COLO668 (cell line): ENCODE measurements at regions not wholly inside any gene's neighbourhood (a gene's known extent, or its start where the extent isn't known, plus 50 kb on each side); places are given as distances from the start of the nearest gene placed in this dataset.
"Not testable (repeated sequence)": the region's sequence is repeated elsewhere in the genome, so short reads cannot be mapped to it uniquely, and the experiment has no call there.

Experiments
- DNase-seq: peaks from one replicate; lab custom pipeline; 2025; ENCODE audit not compliant: unreplicated experiment; lab: John Stamatoyannopoulos, UW

DNA sequence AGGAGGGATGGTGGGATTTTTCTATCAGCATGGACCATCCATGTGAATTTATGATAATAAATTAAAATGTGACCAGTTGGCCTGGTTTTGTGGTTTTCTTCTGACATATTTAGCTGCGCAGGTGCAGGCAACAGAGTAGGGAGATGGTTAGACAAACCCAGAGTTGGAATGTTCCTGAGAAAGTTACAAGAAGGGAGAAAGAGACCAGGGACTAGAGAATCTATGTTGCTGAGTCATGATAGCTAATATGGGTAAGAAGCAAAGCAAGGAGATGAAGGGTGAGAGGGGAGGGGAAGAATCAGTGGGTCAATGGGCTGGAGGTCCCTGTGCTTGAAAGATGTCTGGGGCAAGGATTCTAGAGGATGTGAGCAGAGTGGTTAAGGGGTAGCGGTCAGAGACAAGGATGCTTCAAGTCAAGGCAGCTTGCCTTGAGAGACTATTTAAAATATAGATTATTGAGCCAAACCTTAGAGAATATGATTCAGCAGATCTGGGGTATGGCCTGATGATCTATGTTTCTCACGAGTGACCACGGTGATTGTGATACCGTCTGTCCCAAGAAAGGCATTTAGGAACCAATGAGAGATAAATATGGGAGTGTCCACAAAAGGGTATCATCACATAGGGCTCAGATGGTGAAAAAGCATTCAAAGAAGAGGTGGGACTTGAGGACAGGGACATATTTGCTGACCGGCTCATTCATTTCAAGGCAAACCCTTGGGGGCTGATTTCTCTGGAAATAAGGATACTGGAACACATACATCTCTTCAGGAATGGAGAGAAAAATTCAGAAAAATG lies 219.7 kb upstream of the PLD5 start:
- no peak for DNase-seq

DNA sequence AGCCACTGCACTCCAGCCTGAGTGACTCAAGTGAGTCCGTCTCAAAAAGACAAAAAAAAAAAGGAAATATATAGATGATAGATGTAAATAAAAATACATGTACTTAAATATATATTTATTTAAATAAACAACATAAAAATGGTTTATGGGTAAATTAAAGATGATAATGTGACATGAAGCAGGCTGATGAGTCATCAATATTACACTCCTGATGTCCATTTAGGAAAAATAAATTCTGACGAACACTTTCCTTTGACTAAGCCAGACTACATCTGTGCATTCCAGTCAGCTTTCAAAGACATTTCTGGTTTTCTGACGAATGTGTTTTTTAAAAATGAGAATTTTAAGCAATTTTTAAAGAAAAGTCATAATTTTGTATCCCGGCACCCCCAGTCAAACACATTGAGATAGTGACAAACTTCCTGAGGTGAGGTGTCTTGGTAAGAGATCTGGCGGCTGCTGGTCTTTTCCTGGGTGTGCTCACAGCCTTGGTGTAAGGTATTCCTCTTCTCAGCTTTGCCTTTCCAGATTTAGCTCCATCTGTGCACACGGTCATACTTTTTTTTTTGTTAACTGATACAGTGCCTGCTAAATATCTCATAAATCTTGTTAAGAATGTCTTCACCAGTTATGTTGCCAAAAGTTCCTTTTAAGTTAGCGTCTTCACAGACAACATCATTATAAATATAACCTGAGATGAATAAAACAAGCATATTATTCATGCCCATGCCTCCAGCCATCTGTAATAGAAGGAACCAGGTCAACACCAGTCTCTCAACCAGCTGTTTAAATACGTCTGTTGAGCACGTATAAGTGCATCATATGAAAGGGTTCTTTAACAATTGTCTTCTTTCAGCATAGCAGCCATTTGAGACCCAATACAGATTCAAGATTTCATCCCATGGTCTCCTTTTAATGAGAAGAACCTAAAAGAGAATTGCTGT lies 214.5 kb upstream of the PLD5 start:
- DNase-seq, result no peak

DNA sequence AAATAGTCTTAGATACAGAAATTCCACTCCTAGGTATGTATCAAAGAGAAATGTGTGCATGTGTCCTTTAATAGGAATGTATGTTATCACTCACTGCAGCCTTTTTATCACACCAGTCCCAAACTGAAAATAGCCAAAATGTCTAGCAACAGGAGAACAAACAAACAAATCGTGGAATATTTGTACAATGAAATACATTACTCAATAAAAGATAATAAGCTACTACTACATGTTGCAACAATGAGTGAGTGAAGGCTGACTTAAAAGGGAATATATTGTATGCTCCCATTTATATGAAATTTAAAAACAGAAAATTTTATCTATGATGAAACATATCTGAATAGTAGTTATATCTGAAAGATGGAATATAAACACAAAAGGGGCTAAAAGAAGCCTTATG lies 212.1 kb upstream of the PLD5 start:
- DNase-seq, result no peak

DNA sequence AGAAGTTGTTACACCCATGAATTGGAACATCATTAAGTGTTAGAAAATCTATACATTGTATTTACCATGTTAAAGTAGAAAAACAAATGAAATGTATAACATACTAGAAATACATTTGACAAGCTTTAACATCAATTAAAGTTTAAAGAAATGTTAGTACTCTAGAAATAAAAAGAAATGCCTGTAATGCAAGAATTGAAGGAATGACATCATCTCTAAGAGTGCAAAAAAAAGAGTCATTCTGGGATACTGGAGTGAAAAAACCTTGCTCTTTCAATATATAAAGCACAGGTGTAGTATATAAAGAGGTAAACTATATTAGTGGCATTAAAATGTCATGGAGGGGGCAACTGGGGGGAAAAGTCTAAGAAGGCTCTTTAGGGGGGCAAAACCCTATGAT lies 210.8 kb upstream of the PLD5 start:
- DNase-seq, result no peak

DNA sequence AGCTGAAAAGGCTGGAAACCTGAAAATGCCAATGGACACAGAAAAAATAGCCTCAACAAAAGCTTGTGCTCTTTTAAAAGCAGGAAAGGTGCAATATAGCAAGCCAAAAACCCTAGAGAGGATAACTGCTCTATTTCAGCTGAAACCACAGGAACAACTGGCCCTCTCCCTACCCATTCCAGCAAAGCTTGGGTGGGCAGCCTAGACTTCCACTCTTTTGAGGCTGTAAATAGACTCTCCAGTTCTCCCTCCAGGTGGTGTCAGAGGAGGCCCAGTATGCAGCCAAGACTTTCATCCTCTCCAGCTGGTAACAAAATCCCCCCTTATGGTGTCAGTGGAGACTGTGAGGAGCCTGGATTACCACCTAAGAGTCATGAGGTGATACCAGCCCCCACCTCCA lies 206.9 kb upstream of the PLD5 start:
- DNase-seq, result no peak

DNA sequence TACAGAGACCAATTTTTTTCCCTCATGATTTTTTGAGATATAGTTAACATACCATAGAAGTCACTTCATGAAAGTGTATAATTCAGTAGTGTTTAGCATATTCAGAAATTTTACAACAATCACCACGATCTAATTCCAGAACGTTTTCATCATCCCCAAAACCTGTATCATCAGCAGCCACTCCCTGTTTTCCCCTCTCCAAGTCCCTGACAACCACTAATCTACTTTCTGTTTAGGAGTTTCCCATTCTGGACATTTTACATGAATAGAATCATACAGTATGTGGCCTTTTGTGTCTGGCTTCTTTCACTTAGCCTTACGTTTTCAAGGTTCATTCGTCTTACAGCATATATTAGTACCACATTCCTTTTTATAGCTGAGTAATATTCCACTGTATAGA lies 204.2 kb upstream of the PLD5 start:
- no peak for DNase-seq

DNA sequence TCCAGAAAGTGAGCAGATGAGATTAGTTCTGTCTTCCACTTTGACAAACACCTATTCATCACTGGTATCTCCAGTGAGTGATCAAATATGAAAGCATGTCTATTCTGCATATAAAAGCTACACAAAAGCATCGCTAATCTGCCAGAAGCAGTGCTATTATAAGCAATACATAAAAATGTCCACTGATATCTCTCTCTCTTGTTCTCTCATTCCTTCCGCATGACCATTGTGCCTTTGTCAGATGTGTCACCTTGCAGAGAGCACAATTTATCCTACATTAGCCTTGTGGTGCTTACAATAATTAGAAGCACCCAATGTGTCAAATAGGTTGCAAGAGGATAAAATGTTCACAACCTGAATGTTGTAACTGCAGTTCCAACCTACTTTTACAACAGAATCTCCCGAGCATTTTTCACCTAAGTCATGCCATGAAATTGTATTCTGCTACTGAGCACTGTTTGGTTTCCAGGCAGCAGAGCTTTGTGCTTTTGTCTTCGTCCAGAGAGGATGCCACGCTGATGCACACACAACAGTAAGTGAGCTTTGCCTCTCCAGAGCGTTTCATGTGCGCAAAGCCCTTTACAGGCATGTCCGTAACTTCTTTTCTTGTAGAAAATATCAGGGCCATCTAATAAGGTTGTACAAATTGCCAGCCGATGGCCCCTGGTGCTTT lies 198.7 kb upstream of the PLD5 start:
- no peak for DNase-seq

DNA sequence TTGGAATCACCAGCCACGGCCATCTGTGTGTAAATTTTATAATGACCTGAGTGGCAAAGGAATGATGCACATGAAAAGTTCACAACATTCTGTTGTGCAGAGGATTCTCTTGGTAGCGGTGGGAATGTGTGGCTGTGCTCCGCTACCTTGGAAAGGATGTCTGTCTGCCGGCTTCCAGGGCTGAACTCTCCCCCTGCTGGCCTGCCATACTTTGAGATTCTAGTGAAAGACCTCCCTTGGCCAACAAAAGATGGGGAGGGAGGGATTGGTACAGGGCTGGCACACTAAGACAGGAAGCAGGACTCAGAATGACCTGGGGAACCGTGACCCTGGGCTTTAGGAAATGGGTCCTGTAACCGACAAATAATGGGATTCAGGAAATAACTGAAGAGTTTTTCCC lies 194.5 kb upstream of the PLD5 start:
- DNase-seq, result no peak

DNA sequence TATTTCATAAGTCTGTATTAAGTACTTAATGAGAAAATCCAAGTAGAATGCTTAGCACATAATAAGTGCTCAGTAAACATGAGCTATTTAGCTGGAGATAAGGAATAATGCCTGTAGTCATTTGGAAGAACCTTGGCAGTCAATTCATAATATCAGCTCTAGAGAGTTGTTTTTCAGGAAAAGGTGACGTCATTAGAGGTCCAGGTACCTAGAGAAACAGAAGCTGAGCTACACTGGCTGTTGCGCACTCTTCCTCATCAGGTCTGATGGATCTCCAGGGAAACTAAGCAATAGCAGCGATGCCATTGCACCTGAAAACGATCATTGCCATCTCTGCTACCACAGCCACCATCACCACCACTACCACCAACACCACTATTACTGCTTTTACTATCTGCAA lies 187.8 kb upstream of the PLD5 start:
- DNase-seq, result no peak

DNA sequence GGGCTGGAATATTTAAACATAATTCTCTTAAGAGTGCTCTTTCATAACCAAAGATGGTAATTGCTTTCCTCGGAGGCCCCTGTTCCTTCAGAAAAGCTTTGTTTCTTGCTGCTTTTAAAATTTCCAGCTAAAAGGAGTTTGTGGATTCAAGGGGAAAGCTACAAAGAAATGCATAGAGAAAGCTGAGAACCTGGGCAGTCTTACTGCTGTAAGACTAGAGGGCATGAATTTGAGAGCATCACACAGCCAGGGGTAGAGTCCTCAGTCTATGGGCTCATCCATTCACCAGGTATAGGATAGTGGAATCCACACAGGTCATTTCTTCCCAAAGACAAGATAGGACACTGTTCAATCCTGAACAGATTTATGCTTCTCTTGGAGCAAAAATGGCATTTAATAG lies 186.3 kb upstream of the PLD5 start:
- no peak for DNase-seq

DNA sequence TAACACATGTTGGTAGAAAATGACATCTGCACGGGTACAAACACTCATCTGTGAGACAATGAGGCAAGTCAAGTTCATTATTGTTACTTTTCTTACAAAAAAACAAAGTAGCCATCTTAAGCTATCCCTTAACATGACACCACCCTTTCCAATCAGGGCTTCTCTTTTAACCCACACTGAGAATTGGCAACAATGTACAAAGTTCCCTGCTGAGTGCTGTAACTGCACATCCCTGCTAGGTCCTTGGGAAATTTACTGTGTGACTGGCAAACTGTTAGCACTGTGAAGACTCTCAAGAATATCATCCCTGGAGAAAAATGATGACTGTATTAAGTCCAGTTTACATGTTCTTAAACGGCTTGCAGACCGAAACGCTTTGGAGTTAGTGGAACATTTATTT lies 185.8 kb upstream of the PLD5 start:
- DNase-seq, result no peak

DNA sequence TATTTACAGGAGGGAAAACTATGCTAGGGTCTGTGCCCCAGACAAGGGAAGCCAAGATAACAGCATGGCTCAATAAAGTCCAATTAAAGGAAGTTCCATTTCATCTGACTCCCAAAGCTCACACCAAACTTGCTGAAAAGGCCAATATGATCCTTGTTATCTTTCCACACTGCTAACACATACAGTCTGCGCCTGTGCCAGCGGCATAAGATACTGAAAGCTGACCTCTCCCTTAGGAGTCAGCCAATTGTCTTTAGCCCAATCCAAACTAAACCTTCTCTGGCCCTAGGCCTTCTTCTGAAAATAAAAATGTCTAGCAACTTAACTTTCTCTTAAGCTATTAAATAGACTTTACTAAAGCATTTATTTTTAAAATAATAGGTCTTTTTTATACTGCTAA lies 179.0 kb upstream of the PLD5 start:
- DNase-seq, result no peak

DNA sequence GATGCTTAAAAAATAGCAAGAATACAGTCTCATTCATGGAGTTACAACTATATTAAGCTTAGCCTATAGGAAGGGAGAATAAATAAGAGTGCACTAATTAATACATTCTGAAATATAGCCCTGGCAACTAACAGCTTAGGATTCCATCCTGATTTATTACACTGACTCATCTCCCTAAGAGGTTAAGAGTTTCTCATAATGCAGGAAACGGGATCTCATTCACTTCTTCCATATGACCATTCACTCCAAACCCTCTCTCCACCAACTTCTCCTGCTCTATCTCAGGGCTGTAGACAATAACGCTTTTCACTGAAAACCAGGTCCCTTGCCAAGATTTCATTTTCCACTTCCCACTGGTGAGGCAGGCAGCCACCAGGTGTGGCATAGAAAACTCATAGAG lies 168.5 kb upstream of the PLD5 start:
- DNase-seq, result no peak

DNA sequence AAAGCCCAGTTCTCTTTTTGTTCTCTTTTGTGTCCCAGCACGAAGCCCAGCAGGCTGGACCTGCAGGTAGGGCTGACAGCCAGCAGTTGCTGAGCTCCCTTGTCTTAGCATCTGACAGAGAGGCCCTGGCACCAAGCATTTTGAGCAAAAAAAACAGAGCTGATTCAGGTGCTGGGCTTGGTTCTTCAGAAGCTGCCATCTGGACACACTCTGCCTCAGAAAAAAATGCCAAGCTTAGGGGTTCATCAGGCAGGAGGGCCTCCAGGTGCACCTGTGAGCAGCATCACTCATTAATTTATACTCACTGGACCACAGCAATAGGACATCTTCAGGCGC lies 167.1 kb upstream of the PLD5 start:
- no peak for DNase-seq

DNA sequence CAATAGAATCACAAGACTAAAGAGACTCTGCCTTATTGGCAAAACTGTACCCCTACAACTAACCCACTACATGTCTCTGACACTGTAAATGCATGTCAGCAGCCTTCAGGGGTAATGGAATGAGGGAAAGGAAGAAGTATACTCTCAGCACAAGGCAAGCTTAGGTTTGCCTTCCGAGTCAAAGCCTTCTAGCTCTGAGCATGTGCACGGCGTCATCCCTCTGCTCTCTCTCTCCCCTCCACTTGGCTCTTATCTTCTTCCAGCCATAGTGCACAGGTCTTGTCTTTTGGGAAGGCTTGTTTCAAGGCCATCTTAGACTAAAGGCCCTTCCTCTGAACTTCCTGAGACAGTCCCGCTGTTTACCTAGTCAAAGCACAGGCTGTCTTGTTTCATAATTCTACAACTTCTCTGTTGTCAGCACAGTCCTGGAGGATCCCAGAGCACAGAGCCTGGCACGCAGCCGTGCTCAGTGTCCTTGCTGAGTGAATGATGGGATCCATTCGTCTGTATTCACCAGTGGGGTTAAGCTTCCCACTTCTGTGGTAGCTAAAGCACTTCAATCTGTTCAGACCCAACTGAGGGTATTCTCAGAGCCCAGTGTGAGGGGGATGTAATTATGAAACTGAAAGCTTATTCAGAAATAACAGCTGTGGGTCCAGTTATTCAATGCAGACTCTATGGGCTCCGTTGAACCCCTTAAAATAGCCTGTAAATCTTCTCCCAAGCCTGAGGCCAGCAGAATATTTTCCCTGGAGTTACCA lies 166.5 kb upstream of the PLD5 start:
- no peak for DNase-seq

DNA sequence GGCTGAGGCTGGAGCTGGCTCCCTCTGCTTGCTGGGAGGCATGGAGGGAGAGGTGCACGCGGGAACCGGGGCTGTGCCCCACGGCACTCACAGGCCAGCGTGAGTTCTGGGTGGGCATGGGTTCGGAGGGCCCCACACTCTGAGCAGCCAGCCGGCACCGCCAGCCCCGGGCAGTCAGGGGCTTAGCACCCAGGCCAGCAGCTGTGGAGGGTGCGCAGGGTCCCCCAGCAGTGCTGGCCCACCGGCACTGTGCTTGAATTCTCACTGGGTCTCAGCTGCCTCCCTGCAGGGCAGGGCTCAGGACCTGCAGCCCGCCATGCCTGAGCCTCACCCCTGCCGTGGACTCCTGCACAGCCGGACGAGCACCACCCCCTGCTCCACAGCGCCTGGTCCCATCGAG lies 164.9 kb upstream of the PLD5 start:
- no peak for DNase-seq

DNA sequence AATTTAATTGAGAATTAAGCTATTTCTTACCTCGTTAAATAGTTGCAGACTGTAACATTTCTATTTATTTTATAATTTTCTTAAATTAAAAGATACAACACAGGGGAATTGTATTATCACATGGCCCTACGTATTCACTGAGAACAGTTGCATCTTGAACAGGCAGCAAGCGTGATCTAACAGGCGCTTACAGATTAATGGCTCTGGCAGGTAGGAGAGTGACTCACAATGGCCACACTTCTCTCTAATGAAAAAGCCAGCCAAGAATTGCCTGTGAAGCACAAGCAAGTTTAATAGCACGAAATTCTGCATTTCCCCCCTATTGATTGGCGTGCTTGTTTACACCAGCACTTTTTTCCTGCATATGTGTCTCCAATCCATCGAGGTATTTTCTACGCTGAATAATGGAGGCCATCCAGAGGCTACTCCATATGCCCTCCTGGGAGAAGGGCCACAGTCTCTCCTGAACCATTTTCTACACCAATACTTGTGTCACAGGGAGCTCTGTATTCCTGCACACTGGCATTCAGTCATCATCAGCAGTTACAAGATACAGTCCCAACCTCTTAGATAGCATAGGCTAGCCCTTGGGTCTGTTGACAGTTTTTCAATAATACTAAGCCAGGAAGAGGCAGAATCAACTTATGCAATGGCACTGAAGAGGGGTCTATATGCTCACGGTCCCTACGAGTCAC lies 150.6 kb upstream of the PLD5 start:
- DNase-seq, result no peak

DNA sequence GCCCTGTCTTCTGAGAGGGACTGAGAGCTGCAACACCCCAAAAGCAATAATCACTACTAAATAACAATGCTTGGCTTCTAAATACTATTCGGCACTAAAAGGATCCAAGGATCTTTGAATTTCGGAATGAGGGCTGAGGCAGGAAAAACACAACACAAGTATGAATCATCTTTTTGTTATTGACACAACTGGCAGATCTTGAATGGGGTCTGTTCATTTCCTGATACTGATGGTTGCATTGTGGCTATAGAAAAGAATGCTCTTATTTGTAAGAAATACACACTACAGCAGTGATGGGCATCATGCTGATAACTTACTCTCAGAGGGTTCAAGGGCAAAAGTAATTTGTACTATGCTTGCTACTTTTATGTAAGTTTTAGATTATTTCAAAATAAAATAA lies 149.2 kb upstream of the PLD5 start:
- DNase-seq, result no peak

DNA sequence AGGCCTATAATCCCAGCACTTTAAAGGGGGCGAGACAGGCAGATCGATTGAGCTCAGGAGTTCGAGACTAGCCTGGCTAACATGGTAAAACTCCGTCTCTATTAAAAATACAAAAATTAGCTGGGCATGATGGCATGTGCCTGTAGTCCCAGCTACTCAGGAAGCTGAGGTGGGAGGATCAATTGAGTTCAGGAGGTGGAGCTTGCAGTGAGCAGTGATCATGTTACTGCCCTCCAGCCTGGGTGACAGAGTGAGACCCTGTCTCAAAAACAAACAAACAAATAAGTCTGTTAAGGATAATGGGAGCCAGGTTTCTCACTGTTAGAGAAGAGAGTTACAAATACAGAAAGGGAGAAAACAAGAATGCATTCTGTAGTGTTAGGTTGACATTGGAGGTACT lies 148.7 kb upstream of the PLD5 start:
- DNase-seq, result not testable (repeated sequence)

DNA sequence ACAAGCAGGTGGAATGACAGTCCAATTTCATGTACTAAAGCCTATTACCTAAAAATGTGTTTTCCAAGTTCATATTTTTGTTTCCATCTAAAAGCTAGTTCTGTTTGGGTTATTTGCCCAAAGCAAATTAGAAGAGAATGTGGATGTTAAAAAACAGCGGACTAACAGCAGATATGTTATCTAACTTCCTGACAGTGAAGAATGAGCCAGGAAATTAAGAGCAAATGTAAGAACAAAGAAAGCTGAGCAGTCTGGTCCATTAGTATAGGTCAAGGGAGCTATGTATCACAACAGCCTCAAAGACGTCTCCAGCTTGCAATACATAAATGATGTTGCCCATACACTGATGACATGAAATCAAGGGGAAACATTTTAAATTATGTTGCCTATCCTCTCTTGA lies 145.5 kb upstream of the PLD5 start:
- no peak for DNase-seq

DNA sequence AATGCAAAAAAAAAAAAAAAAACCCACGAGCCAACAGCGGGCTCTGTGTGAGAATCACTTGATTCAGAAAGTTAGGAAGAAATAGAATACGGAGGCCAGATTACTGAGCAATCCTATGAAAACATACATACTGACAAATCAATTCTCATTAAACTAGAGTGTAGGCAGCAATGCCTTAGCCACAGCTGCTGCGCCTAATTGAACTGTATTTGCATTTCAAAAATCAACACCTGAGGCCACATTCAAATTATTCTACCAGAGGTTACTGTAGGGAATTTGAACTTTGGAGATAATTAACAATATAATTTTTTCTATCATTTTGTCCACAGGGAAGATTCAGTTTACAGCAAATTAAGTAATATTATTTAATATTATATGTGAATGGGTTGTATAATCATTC lies 138.4 kb upstream of the PLD5 start:
- no peak for DNase-seq
